SK-N-SH treated with all-trans-retinoic acid at 6 μM for 48 hours (cell line): ENCODE measurements at regions not wholly inside any gene's neighbourhood (a gene's known extent, or its start where the extent isn't known, plus 50 kb on each side); places are given as distances from the start of the nearest gene placed in this dataset.

Source experiments
- ATAC-seq: fragments of 200-7000 bp; cut with Tn5 transposase; 3 replicates; pipeline ENCODE4 v1.9.1; 2020; ENCODE audit warnings: mild to moderate bottlenecking, moderate library complexity
- ARNTL ChIP-seq: fragments of 450-650 bp; formaldehyde crosslinking; IDR thresholded peaks from 2 replicates; pipeline ENCODE4 v1.5.0; 2020; ENCODE audit warnings: low read depth, mild to moderate bottlenecking, moderate library complexity, borderline replicate concordance
- BACH2 ChIP-seq: fragments of 250-450 bp; sonication (Bioruptor Pico); IDR thresholded peaks from 2 replicates; pipeline ENCODE4 v1.9.0; 2021; ENCODE audit warnings: mild to moderate bottlenecking, borderline replicate concordance
- CREB5 ChIP-seq: fragments of 250-450 bp; sonication (Bioruptor Pico); IDR thresholded peaks from 2 replicates; pipeline ENCODE4 v1.5.1; 2020; ENCODE audit warnings: low read depth, mild to moderate bottlenecking, moderate library complexity
- CSDC2 ChIP-seq: fragments of 250-450 bp; sonication (Bioruptor Pico); IDR thresholded peaks from 2 replicates; pipeline ENCODE4 v1.5.0; 2020; ENCODE audit warnings: mild to moderate bottlenecking, moderate library complexity
- CSRNP3 ChIP-seq: fragments of 250-450 bp; sonication (Bioruptor Pico); IDR thresholded peaks from 2 replicates; pipeline ENCODE4 v1.5.1; 2021; ENCODE audit warnings: mild to moderate bottlenecking, moderate library complexity
- ESRRG ChIP-seq: fragments of 250-450 bp; sonication (Bioruptor Pico); IDR thresholded peaks from 2 replicates; pipeline ENCODE4 v1.6.1; 2021; ENCODE audit warnings: mild to moderate bottlenecking
- GLIS3 ChIP-seq: fragments of 250-450 bp; sonication (Bioruptor Pico); IDR thresholded peaks from 2 replicates; pipeline ENCODE4 v1.5.0; 2020; ENCODE audit warnings: mild to moderate bottlenecking, moderate library complexity
- ISL1 ChIP-seq: fragments of 250-450 bp; sonication (Bioruptor Pico); IDR thresholded peaks from 2 replicates; pipeline ENCODE4 v2.1.2; 2022; ENCODE audit warnings: mild to moderate bottlenecking, moderate library complexity
- OSR1 ChIP-seq: fragments of 250-450 bp; sonication (Bioruptor Pico); IDR thresholded peaks from 2 replicates; pipeline ENCODE4 v1.8.0; 2022; ENCODE audit warnings: moderate library complexity, mild to moderate bottlenecking, inconsistent platforms
- PATZ1 ChIP-seq: fragments of 250-450 bp; sonication (Bioruptor Pico); IDR thresholded peaks from 2 replicates; pipeline ENCODE4 v1.8.0; 2020; ENCODE audit warnings: mild to moderate bottlenecking, moderate library complexity, borderline replicate concordance
- POU6F1 ChIP-seq: fragments of 250-450 bp; sonication (Bioruptor Pico); IDR thresholded peaks from 2 replicates; pipeline ENCODE4 v1.8.0; 2021; ENCODE audit warnings: low read depth, mild to moderate bottlenecking, moderate library complexity, borderline replicate concordance
- PPARA ChIP-seq: fragments of 250-450 bp; sonication (Bioruptor Pico); IDR thresholded peaks from 2 replicates; pipeline ENCODE4 v1.5.0; 2020; ENCODE audit warnings: mild to moderate bottlenecking, borderline replicate concordance
- RARB ChIP-seq: fragments of 250-450 bp; sonication (Bioruptor Pico); IDR thresholded peaks from 2 replicates; pipeline ENCODE4 v1.8.0; 2021; ENCODE audit warnings: mild to moderate bottlenecking, moderate library complexity
- SNAI2 ChIP-seq: fragments of 250-450 bp; sonication (Bioruptor Pico); IDR thresholded peaks from 2 replicates; pipeline ENCODE4 v1.5.0; 2020; ENCODE audit warnings: mild to moderate bottlenecking, moderate library complexity
- TCF4 ChIP-seq: fragments of 250-450 bp; sonication (Bioruptor Pico); IDR thresholded peaks from 2 replicates; pipeline ENCODE4 v1.8.0; 2021; ENCODE audit warnings: mild to moderate bottlenecking, moderate library complexity, borderline replicate concordance
- TOX ChIP-seq: fragments of 250-450 bp; sonication (Bioruptor Pico); IDR thresholded peaks from 2 replicates; pipeline ENCODE4 v1.8.0; 2021; ENCODE audit warnings: mild to moderate bottlenecking, moderate library complexity, borderline replicate concordance
- TSHZ2 ChIP-seq: fragments of 250-450 bp; sonication (Bioruptor Pico); IDR thresholded peaks from 2 replicates; pipeline ENCODE4 v1.5.0; 2020; ENCODE audit warnings: mild to moderate bottlenecking, moderate library complexity
- ZC3H10 ChIP-seq: fragments of 250-450 bp; sonication (Bioruptor Pico); IDR thresholded peaks from 2 replicates; pipeline ENCODE4 v1.5.1; 2021; ENCODE audit warnings: mild to moderate bottlenecking, moderate library complexity
- ZFP3 ChIP-seq: fragments of 250-450 bp; sonication (Bioruptor Pico); IDR thresholded peaks from 2 replicates; pipeline ENCODE4 v1.5.0; 2020; ENCODE audit warnings: mild to moderate bottlenecking, moderate library complexity
- ZFP30 ChIP-seq: fragments of 450-650 bp; formaldehyde crosslinking; IDR thresholded peaks from 2 replicates; pipeline ENCODE4 v1.5.0; 2022; ENCODE audit warnings: mild to moderate bottlenecking, moderate library complexity
- ZNF565 ChIP-seq: fragments of 450-650 bp; formaldehyde crosslinking; conservative IDR thresholded peaks from 2 replicates; pipeline ENCODE4 v1.5.0; 2020; ENCODE audit warnings: low read depth, mild to moderate bottlenecking, moderate library complexity
- ZNF70 ChIP-seq: fragments of 450-650 bp; formaldehyde crosslinking; IDR thresholded peaks from 2 replicates; pipeline ENCODE4 v1.5.0; 2020; ENCODE audit warnings: mild to moderate bottlenecking, moderate library complexity
- ZNF8 ChIP-seq: fragments of 450-650 bp; formaldehyde crosslinking; IDR thresholded peaks from 2 replicates; pipeline ENCODE4 v1.5.0; 2020; ENCODE audit warnings: mild to moderate bottlenecking, moderate library complexity

GRCh38 chr14:98174041-98174440 lies 1098.0 kb downstream of the BCL11B start:
- TF ChIP-seq CSRNP3 (no peak), ESRRG (CRISPR knock-in tag) (no peak), ZFP3 (CRISPR knock-in tag) (no peak), ZFP30 (CRISPR knock-in tag) (no peak), PPARA (no peak), TSHZ2 (CRISPR knock-in tag) (no peak), ARNTL (CRISPR knock-in tag) (no peak), ISL1 (CRISPR knock-in tag) (no peak), TCF4 (no peak), ZNF8 (CRISPR knock-in tag) (no peak), OSR1 (CRISPR knock-in tag) (no peak), ZNF565 (no peak), CSDC2 (CRISPR knock-in tag) (no peak), BACH2 (CRISPR knock-in tag) (no peak), ZC3H10 (no peak), CREB5 (CRISPR knock-in tag) (no peak), RARB (CRISPR knock-in tag) (no peak)
- no peak for ATAC-seq

GRCh38 chr14:98175436-98175835 lies 1096.6 kb downstream of the BCL11B start:
- TF ChIP-seq ARNTL (CRISPR knock-in tag) (no peak), BACH2 (CRISPR knock-in tag) (no peak), CREB5 (CRISPR knock-in tag) (no peak), ZNF565 (no peak), SNAI2 (CRISPR knock-in tag) (no peak), TSHZ2 (CRISPR knock-in tag) (no peak), ZNF8 (CRISPR knock-in tag) (no peak), PPARA (no peak), TOX (CRISPR knock-in tag) (no peak), GLIS3 (no peak), TCF4 (no peak), CSRNP3 (no peak)
- ATAC-seq = no peak

- no peak for TF ChIP-seq POU6F1 (CRISPR knock-in tag)
- TF ChIP-seq ZNF8 (CRISPR knock-in tag) = no peak
- TF ChIP-seq ZFP3 (CRISPR knock-in tag) = no peak
- no peak for TF ChIP-seq PATZ1 (CRISPR knock-in tag)
- TF ChIP-seq OSR1 (CRISPR knock-in tag) = no peak
- no peak for TF ChIP-seq ISL1 (CRISPR knock-in tag)
- TF ChIP-seq ZNF565 = no peak
- no peak for TF ChIP-seq ARNTL (CRISPR knock-in tag)
- TF ChIP-seq ZNF70 (CRISPR knock-in tag) = no peak
- ATAC-seq = no peak
Observed at GRCh38 chr14:98175881-98176280, 1096.1 kb downstream of the BCL11B start.
